H9 (cell line): ENCODE measurements at regions not wholly inside any gene's neighbourhood (a gene's known extent, or its start where the extent isn't known, plus 50 kb on each side); places are given as distances from the start of the nearest gene placed in this dataset.

Source experiments
- DNase-seq: peaks from one replicate; pipeline ENCODE4 v3.0.0-alpha.2; 2017
- H2AFZ ChIP-seq: one replicate; pipeline ENCODE4 v1.6.1; 2013; ENCODE audit warnings: mild to moderate bottlenecking, low read length, control low read depth, moderate library complexity
- H2AK5ac ChIP-seq: 2 replicates; pipeline ENCODE4 v1.6.1; 2013; ENCODE audit warnings: low read length, control low read depth, mixed read lengths; ENCODE audit not compliant: insufficient read length
- H2BK120ac ChIP-seq: one replicate; pipeline ENCODE4 v1.6.1; 2013; ENCODE audit warnings: low read depth, mild to moderate bottlenecking, low read length, control low read depth, inconsistent platforms; ENCODE audit not compliant: poor library complexity, severe bottlenecking
- H2BK12ac ChIP-seq: 2 replicates; pipeline ENCODE4 v1.6.1; 2013; ENCODE audit warnings: low read length, control low read depth, mixed read lengths, low read depth; ENCODE audit not compliant: insufficient read length
- H2BK15ac ChIP-seq: 2 replicates; pipeline ENCODE4 v1.6.1; 2013; ENCODE audit warnings: low read depth, low read length, control low read depth
- H2BK20ac ChIP-seq: one replicate; pipeline ENCODE4 v1.6.1; 2013; ENCODE audit warnings: low read depth, mild to moderate bottlenecking, low read length, control low read depth, inconsistent platforms; ENCODE audit not compliant: poor library complexity, severe bottlenecking
- H2BK5ac ChIP-seq: 2 replicates; pipeline ENCODE4 v1.6.1; 2013; ENCODE audit warnings: low read length, control low read depth, mixed read lengths; ENCODE audit not compliant: insufficient read length
- H3K14ac ChIP-seq: 2 replicates; pipeline ENCODE4 v1.6.1; 2013; ENCODE audit warnings: low read length, control low read depth; ENCODE audit not compliant: insufficient read depth
- H3K18ac ChIP-seq: 2 replicates; pipeline ENCODE4 v1.6.1; 2013; ENCODE audit warnings: low read depth, mild to moderate bottlenecking, mixed read lengths, low read length, control low read depth; ENCODE audit not compliant: insufficient read length
- H3K23ac ChIP-seq: 2 replicates; pipeline ENCODE4 v1.6.1; 2013; ENCODE audit warnings: low read length, control low read depth, mixed read lengths, low read depth; ENCODE audit not compliant: insufficient read length
- H3K23me2 ChIP-seq: 2 replicates; pipeline ENCODE4 v1.6.1; 2013; ENCODE audit warnings: low read depth, mild to moderate bottlenecking, mixed read lengths, low read length, control low read depth; ENCODE audit not compliant: insufficient read length, poor library complexity, severe bottlenecking
- H3K27ac ChIP-seq: 2 replicates; pipeline ENCODE4 v1.5.1; 2013; ENCODE audit warnings: low read length, control low read depth, mixed read lengths, low read depth; ENCODE audit not compliant: insufficient read length
- H3K27me3 ChIP-seq: 2 replicates; pipeline ENCODE4 v1.6.1; 2013; ENCODE audit warnings: low read length, control low read depth, inconsistent platforms; ENCODE audit not compliant: insufficient read depth
- H3K4ac ChIP-seq: 2 replicates; pipeline ENCODE4 v1.6.1; 2013; ENCODE audit warnings: low read depth, mild to moderate bottlenecking, control low read depth, inconsistent platforms, low read length, moderate library complexity
- H3K4me1 ChIP-seq: 2 replicates; pipeline ENCODE4 v1.6.1; 2013; ENCODE audit warnings: low read length, control low read depth, inconsistent platforms; ENCODE audit not compliant: insufficient read depth
- H3K4me2 ChIP-seq: 2 replicates; pipeline ENCODE4 v1.6.1; 2013; ENCODE audit warnings: low read length, control low read depth, mixed read lengths; ENCODE audit not compliant: insufficient read length, insufficient read depth
- H3K56ac ChIP-seq: 2 replicates; pipeline ENCODE4 v1.6.1; 2013; ENCODE audit warnings: low read depth, mild to moderate bottlenecking, mixed read lengths, low read length, control low read depth; ENCODE audit not compliant: insufficient read length
- H3K79me1 ChIP-seq: 2 replicates; pipeline ENCODE4 v1.6.1; 2013; ENCODE audit warnings: low read depth, mild to moderate bottlenecking, moderate library complexity, low read length, control low read depth, inconsistent platforms; ENCODE audit not compliant: insufficient read depth, poor library complexity, severe bottlenecking
- H3K79me2 ChIP-seq: 2 replicates; pipeline ENCODE4 v1.6.1; 2013; ENCODE audit warnings: low read length, control low read depth, inconsistent platforms; ENCODE audit not compliant: insufficient read depth
- H3K9ac ChIP-seq: 2 replicates; pipeline ENCODE4 v1.6.1; 2013; ENCODE audit warnings: low read length, control low read depth, mixed read lengths; ENCODE audit not compliant: insufficient read length; ENCODE audit errors: extremely low read depth
- H3K9me3 ChIP-seq: one replicate; pipeline ENCODE4 v1.6.1; 2013; ENCODE audit warnings: low read depth, low read length, inconsistent platforms; ENCODE audit not compliant: control insufficient read depth
- H3T11ph ChIP-seq: one replicate; pipeline ENCODE4 v1.6.1; 2013; ENCODE audit warnings: mild to moderate bottlenecking, low read length, control low read depth, inconsistent platforms
- H4K20me1 ChIP-seq: one replicate; pipeline ENCODE4 v1.6.1; 2013; ENCODE audit not compliant: control insufficient read depth, insufficient read length, insufficient read depth
- H4K5ac ChIP-seq: 2 replicates; pipeline ENCODE4 v1.6.1; 2013; ENCODE audit warnings: low read depth, mild to moderate bottlenecking, mixed read lengths, low read length, control low read depth; ENCODE audit not compliant: insufficient read length
- H4K8ac ChIP-seq: replicated peaks from 2 replicates; pipeline ENCODE4 v1.6.1; 2013; ENCODE audit warnings: low read length, control low read depth, mixed read lengths, low read depth; ENCODE audit not compliant: insufficient read length
- H4K91ac ChIP-seq: 2 replicates; pipeline ENCODE4 v1.6.1; 2013; ENCODE audit warnings: low read depth, mild to moderate bottlenecking, moderate library complexity, mixed read lengths, low read length, control low read depth; ENCODE audit not compliant: insufficient read length
- H3K27ac Mint-ChIP-seq, 3 experiments: 2 replicates in 2 of 3; 3 replicates in 1 of 3; pipeline ENCODE4 v1.8.0; 2020 to 2021; ENCODE audit warnings: mixed read lengths in 3 of 3, mild to moderate bottlenecking in 1 of 3, moderate library complexity in 1 of 3
- H3K27me3 Mint-ChIP-seq: 2 replicates; pipeline ENCODE4 v1.8.0; 2021; ENCODE audit warnings: low read depth, mild to moderate bottlenecking, moderate library complexity, mixed read lengths
- H3K36me3 Mint-ChIP-seq, 3 experiments: 2 replicates in 2 of 3; 3 replicates in 1 of 3; pipeline ENCODE4 v1.8.0; 2020 to 2021; ENCODE audit warnings: low read depth in 3 of 3, mixed read lengths in 3 of 3; ENCODE audit not compliant: insufficient read depth in 1 of 3
- H3K4me1 Mint-ChIP-seq, 2 experiments: 2 replicates each; pipeline ENCODE4 v1.8.0; 2020; ENCODE audit warnings: mixed read lengths in 2 of 2
- H3K4me3 Mint-ChIP-seq, 2 experiments: 2 replicates in 1 of 2; 3 replicates in 1 of 2; pipeline ENCODE4 v1.8.0; 2020 to 2021; ENCODE audit warnings: mild to moderate bottlenecking in 2 of 2, mixed read lengths in 2 of 2, moderate library complexity in 1 of 2
- H3K9me3 Mint-ChIP-seq, 2 experiments: 2 replicates in 1 of 2; 3 replicates in 1 of 2; pipeline ENCODE4 v1.8.0; 2020; ENCODE audit warnings: mild to moderate bottlenecking in 2 of 2, mixed read lengths in 2 of 2, moderate library complexity in 1 of 2
- CTCF ChIP-seq: fragments of 200-600 bp; sonication (generic); conservative IDR thresholded peaks from 3 replicates; pipeline ENCODE4 v1.8.0; 2021; ENCODE audit warnings: antibody characterized with exemption, mild to moderate bottlenecking
- WGBS: extraction: QIAGEN DNeasy Blood & Tissue Kit; methylation state at CpG from one replicate; pipeline ENCODE4 v1.1.7; 2013; ENCODE audit warnings: missing lambda C conversion rate, low lambda C conversion rate, mixed read lengths; ENCODE audit not compliant: insufficient read length; ENCODE audit errors: extremely low coverage; 5-methylcytosine and 5-hydroxymethylcytosine counted together

GRCh38 chr19:30154410-30154809 lies 212.4 kb downstream of the URI1 start:
- H2BK5ac ChIP-seq, result no peak overlapping the region
- H3K27ac ChIP-seq, result no peak overlapping the region
- no peaks in the 10 kb centered on the region for H3K79me1 ChIP-seq
- H2AK5ac ChIP-seq, result no peak overlapping the region
- no peaks in the 10 kb centered on the region for H3K36me3 Mint-ChIP-seq
- H3K4me1 ChIP-seq, result no peaks in the 10 kb centered on the region
- H3T11ph ChIP-seq, result no peak overlapping the region
- H2AFZ ChIP-seq, result no peak overlapping the region
- H2BK15ac ChIP-seq, result no peak overlapping the region
- TF ChIP-seq CTCF, result no peak
- H4K5ac ChIP-seq, result no peak overlapping the region
- peaks cover 1 to 9% of the 10 kb centered on the region in 2 experiments; a peak in 2 of 4 replicates for H3K4me1 Mint-ChIP-seq
- no peak overlapping the region for H3K9ac ChIP-seq
- H3K27me3 ChIP-seq, result no peaks in the 10 kb centered on the region
- no peak overlapping the region for H3K23ac ChIP-seq
- H4K8ac ChIP-seq, result no peak overlapping the region
- H3K4ac ChIP-seq, result no peak overlapping the region
- H3K9me3 ChIP-seq, result no peaks in the 10 kb centered on the region
- H3K4me3 Mint-ChIP-seq, result no peak overlapping the region
- DNase-seq, result no peak
- H3K9me3 Mint-ChIP-seq, result no peaks in the 10 kb centered on the region
- H3K56ac ChIP-seq, result no peak overlapping the region
- no peak overlapping the region for H4K91ac ChIP-seq
- no peaks in the 10 kb centered on the region; the same call in 1 of the 2 replicates for H3K27me3 Mint-ChIP-seq
- no peak overlapping the region for H2BK12ac ChIP-seq
- H2BK20ac ChIP-seq, result no peak overlapping the region
- H3K18ac ChIP-seq, result no peak overlapping the region
- H3K14ac ChIP-seq, result no peak overlapping the region
- H4K20me1 ChIP-seq, result no peaks in the 10 kb centered on the region
- H3K79me2 ChIP-seq, result no peaks in the 10 kb centered on the region
- no peak overlapping the region for H3K4me2 ChIP-seq
- H2BK120ac ChIP-seq, result no peak overlapping the region
- no peaks in the 10 kb centered on the region for H3K23me2 ChIP-seq
- H3K27ac Mint-ChIP-seq, result 0 out of 7 replicates have a peak overlapping the region, but pooled peaks of 1 of the 3 experiments have one; percentile 38
- no CpG with 5 or more reads among the region's 8 CpGs for WGBS
